Heart left ventricle (tissue), 16 donors: ENCODE measurements at regions not wholly inside any gene's neighbourhood (a gene's known extent, or its start where the extent isn't known, plus 50 kb on each side); places are given as distances from the start of the nearest gene placed in this dataset.

Source experiments
- ATAC-seq, 4 donors: fragments of 200-7000 bp; cut with Tn5 transposase; one replicate each; pipeline ENCODE4 v1.9.1; 2020 to 2022; ENCODE audit warnings: moderate library complexity in 4 of 4, mild to moderate bottlenecking in 3 of 4, moderate number of reproducible peaks in 1 of 4
- DNase-seq, 5 donors: peaks; one replicate each; pipeline ENCODE4 v3.0.0-alpha.2; 2020
- H3K27ac ChIP-seq, 12 donors: fragments of 200-600 bp; sonication (generic) in 4 of 12; one replicate each; pipeline versions ENCODE4 v1.5.0 to v1.8.0; 2016 to 2022; ENCODE audit warnings: mild to moderate bottlenecking in 2 of 12
- H3K27me3 ChIP-seq, 9 donors: fragments of 200-600 bp; sonication (generic) in 2 of 9; one replicate each; pipeline versions ENCODE4 v1.5.1 to v1.8.0; 2016 to 2022; ENCODE audit warnings: mild to moderate bottlenecking in 3 of 9
- H3K36me3 ChIP-seq, 9 donors: fragments of 200-600 bp; sonication (generic) in 2 of 9; one replicate each; pipeline versions ENCODE4 v1.5.0 to v1.8.0; 2018 to 2022; ENCODE audit warnings: mild to moderate bottlenecking in 2 of 9
- H3K4me1 ChIP-seq, 12 donors: fragments of 200-600 bp; sonication (generic) in 4 of 12; one replicate each; pipeline versions ENCODE4 v1.5.0 to v1.8.0; 2016 to 2022; ENCODE audit warnings: mild to moderate bottlenecking in 3 of 12
- H3K4me3 ChIP-seq, 12 donors: fragments of 200-600 bp; sonication (generic) in 4 of 12; one replicate each; pipeline versions ENCODE4 v1.5.0 to v1.8.0; 2017 to 2022; ENCODE audit warnings: mild to moderate bottlenecking in 9 of 12, moderate library complexity in 4 of 12
- H3K9me3 ChIP-seq, 12 donors: fragments of 200-600 bp; sonication (generic) in 4 of 12; one replicate each; pipeline versions ENCODE4 v1.5.0 to v1.8.0; 2016 to 2022; ENCODE audit warnings: mild to moderate bottlenecking in 1 of 12
- POLR2A ChIP-seq, 2 donors: fragments of 450-650 bp; IDR thresholded peaks; one replicate each; pipeline ENCODE4 v1.6.1; 2017; ENCODE audit warnings: antibody characterized with exemption in 2 of 2, mild to moderate bottlenecking in 2 of 2, moderate library complexity in 2 of 2
- WGBS, 4 donors: extraction: QIAGEN DNeasy Blood & Tissue Kit in 2 of 4; methylation state at CpG; one replicate each; pipeline versions ENCODE4 v1.1.5 to v1.1.7; 2013 to 2018; 5-methylcytosine and 5-hydroxymethylcytosine counted together
- intact Hi-C, 10 donors: fragments of 100-400 bp; cut with DNase I; formaldehyde crosslinking; loops; one replicate each; pipeline versions ENCODE4 v1.11.1 to v1.14.2; 2022
- TF ChIP-seq, protein P1 (sequence below), 12 donors: fragments of 200-600 bp; sonication (generic) in 4 of 12; IDR thresholded peaks; one replicate each; pipeline versions ENCODE4 v1.5.0 to v1.8.0; 2018 to 2022; ENCODE audit warnings: antibody characterized with exemption in 12 of 12, mild to moderate bottlenecking in 5 of 12
- donor health status: ischemic (EF 13 %, LVEDD 7.1; RV severe dilation, severe dysfunction).
- donor health status: healthy with polysubstance abuse.
- donor health status: DM: no; HTN: yes; CAD: no.
- donor health status: DM: no; HTN: no; CAD: no.
- donor health status: ischemic (EF 25% LVEDD 6.9; RV normal size, moderate dysfunction).
- donor health status: ischemic (EF 25% LVEDD 5.7; RV mildly dilated, moderate dysfunction).
- donor health status: healthy.
- donor health status: DM: yes; HTN: yes; CAD: no.
- donor health status: ischemic (EF 35%, LVEDD 5.7; RV mildly dilated, moderate dysfunction).
- donor health status: nonischemic (EF 11% LVEDD 7.7; RV severe dilation, severe dysfunction).
- donor health status: DM: yes; HTN: yes; CAD: no.
- donor health status: PGD.
- donor health status: ischemic (EF 29% LVEDD 5.4; RV normal size, mild dysfunction).
- donor health status: nonischemic (EF 23%, LVEDD 6.1; RV moderate dilation, normal function).

DNA sequence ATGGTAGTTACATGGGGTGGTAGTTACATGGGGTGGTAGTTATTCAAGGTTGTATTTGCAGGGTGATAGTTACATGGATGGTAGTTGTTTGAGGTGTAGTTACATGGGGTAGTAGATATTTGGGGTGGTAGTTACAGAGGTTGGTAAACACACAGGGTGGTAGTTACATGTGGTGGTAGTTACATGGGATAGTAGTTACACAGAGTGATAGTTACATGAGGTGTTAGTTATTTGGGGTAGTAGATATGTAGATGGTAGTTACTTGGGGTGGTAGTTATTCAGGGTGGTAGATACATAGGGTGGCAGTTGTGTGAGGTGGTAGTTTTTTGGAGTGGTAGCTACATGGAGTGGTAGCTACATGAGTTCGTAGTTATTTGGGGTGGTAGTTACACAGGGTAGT is 221.3 kb upstream of the CST7 start:
- H3K27me3 ChIP-seq: peaks cover 0 to 4% (median 0%) of the 10 kb centered on the region in 9 donors
- WGBS, 4 donors: 90 to 100% (median 93%) methylated on average over 1 of the region's 1 CpG
- no peak for TF ChIP-seq POLR2A (IDR thresholded peaks at IDR 0.05)
- TF ChIP-seq, protein P1, sequence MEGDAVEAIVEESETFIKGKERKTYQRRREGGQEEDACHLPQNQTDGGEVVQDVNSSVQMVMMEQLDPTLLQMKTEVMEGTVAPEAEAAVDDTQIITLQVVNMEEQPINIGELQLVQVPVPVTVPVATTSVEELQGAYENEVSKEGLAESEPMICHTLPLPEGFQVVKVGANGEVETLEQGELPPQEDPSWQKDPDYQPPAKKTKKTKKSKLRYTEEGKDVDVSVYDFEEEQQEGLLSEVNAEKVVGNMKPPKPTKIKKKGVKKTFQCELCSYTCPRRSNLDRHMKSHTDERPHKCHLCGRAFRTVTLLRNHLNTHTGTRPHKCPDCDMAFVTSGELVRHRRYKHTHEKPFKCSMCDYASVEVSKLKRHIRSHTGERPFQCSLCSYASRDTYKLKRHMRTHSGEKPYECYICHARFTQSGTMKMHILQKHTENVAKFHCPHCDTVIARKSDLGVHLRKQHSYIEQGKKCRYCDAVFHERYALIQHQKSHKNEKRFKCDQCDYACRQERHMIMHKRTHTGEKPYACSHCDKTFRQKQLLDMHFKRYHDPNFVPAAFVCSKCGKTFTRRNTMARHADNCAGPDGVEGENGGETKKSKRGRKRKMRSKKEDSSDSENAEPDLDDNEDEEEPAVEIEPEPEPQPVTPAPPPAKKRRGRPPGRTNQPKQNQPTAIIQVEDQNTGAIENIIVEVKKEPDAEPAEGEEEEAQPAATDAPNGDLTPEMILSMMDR (IDR thresholded peaks at IDR 0.05): no peak
- H3K27ac ChIP-seq: no peak overlapping the region
- H3K36me3 ChIP-seq: no peaks in the 10 kb centered on the region
- no peaks in the 10 kb centered on the region for H3K9me3 ChIP-seq
- DNase-seq: no peak
- no peak for ATAC-seq
- no peaks in the 10 kb centered on the region for H3K4me1 ChIP-seq
- intact Hi-C loops: no loop called here
- H3K4me3 ChIP-seq: no peak overlapping the region

DNA sequence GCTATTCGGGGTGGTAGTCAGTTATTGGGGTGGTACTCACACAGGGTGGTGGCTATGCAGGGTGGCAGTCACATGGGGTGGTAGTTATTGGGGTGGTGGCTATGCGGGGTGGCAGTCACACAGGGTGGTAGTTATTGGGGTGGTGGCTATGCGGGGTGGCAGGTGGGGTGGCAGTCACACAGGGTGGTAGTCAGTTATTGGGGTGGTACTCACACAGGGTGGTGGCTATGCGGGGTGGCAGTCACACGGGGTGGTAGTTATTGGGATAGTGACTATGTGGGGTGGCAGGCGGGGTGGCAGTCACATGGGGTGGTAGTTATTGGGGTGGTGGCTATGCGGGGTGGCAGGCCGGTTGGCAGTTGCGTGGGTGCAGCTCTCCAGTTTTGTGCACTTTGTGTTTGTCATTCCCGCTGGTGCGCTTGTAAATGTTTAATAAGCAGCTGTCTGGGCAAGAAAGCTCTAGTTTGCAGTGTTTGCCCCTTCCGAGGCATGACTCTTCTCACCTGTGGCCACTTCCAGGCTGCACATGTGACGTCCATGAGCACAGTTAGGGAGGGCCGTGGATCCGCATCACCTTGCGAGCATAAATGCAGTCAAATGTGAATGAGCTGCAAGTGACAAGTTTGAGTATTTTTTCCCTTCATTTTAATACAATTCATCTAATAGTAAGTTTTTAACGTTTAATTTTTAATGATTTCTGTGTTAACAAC is 219.0 kb upstream of the CST7 start:
- Histone ChIP-seq H3K9me3 (no peaks in the 10 kb centered on the region), H3K27me3 (no peaks in the 10 kb centered on the region), H3K4me3 (no peak overlapping the region), H3K27ac (no peak overlapping the region), H3K4me1 (no peaks in the 10 kb centered on the region), H3K36me3 (no peaks in the 10 kb centered on the region)
- 90 to 96% (median 93%) methylated on average over 17 of the region's 17 CpGs for WGBS, 4 donors
- DNase-seq: no peak
- intact Hi-C loops: no loop called here
- ATAC-seq: no peak
- TF ChIP-seq, protein P1 (IDR thresholded peaks at IDR 0.05): no peak
- TF ChIP-seq POLR2A (IDR thresholded peaks at IDR 0.05): no peak

DNA sequence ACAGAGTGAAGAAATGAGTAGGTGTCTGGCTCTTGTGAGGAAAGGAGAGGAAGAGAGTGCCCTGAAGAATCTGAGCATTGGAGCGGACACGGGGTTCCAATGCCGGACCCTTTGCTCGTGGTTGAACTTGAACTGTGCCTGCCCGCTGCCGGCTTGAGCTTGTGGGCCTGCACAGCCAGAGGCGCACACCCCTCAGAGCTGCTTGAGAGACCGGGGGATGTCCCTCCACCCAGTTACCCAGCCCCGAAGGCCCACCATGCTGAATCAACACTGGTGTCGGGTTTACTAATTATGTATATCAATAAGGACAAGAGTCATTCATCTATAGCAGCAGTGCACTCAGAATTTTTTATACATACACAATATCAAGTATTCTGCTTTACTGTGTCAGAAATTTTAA is 218.3 kb upstream of the CST7 start:
- no peak for ATAC-seq
- TF ChIP-seq, protein P1 (IDR thresholded peaks at IDR 0.05): no peak
- no peak for TF ChIP-seq POLR2A (IDR thresholded peaks at IDR 0.05)

DNA sequence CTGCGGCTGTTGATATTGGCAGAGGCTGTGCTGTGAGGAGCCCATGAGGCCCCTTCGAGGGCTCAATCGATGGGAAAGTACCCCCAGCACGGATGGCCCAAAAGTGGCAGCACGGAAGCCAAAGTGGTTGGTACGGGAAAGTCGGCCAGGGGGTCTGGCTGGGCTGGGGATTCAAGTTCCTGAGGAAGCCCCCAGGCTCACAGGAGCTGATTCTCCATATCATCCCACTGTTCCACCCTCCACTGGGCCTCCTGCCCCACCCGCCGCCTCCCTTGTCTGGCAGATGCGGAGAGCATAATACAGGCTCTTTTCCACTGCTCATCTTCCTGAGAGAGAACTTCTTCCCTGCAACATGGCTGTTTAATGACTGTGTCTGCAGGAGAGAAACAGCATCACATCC is 217.8 kb upstream of the CST7 start:
- TF ChIP-seq, protein P1 (IDR thresholded peaks at IDR 0.05): no peak
- no peak for TF ChIP-seq POLR2A (IDR thresholded peaks at IDR 0.05)
- 70 to 81% (median 76%) methylated on average over 5 to 10 of the region's 10 CpGs for WGBS, 4 donors
- Histone ChIP-seq H3K36me3 (no peaks in the 10 kb centered on the region), H3K27me3 (no peaks in the 10 kb centered on the region), H3K4me3 (no peak overlapping the region), H3K27ac (no peak overlapping the region), H3K4me1 (no peaks in the 10 kb centered on the region), H3K9me3 (no peaks in the 10 kb centered on the region)
- intact Hi-C loops: no loop called here
- ATAC-seq: no peak
- no peak for DNase-seq

More for the DNA sequence above, 218.3 kb upstream of the CST7 start:
- Histone ChIP-seq H3K9me3 (no peaks in the 10 kb centered on the region), H3K27me3 (no peaks in the 10 kb centered on the region), H3K36me3 (no peaks in the 10 kb centered on the region), H3K4me1 (no peaks in the 10 kb centered on the region), H3K27ac (no peak overlapping the region), H3K4me3 (no peak overlapping the region)
- 90 to 94% (median 91%) methylated on average over 10 of the region's 10 CpGs for WGBS, 4 donors
- DNase-seq: no peak
- intact Hi-C loops: no loop called here
